H1 (cell line): ENCODE measurements at regions not wholly inside any gene's neighbourhood (a gene's known extent, or its start where the extent isn't known, plus 50 kb on each side); places are given as distances from the start of the nearest gene placed in this dataset.

Source experiments
- CTCF ChIA-PET: fragments of 300-600 bp; sonication (Branson Sonifier 250); formaldehyde crosslinking; loops from one replicate; lab custom pipeline; 2021; ENCODE audit not compliant: partially characterized antibody; lab: Charles Lee
- POLR2A ChIA-PET: fragments of 300-600 bp; sonication (Branson Sonifier 250); formaldehyde crosslinking; loops from one replicate; lab custom pipeline; 2021; ENCODE audit warnings: inconsistent platforms; ENCODE audit not compliant: partially characterized antibody; lab: Charles Lee
- DNase-seq, 2 experiments: peaks; one replicate each; pipeline versions ENCODE4 v3.0.0 to v3.0.0-alpha.2; 2010 to 2022; ENCODE audit warnings: low spot score in 2 of 2, low read depth in 1 of 2, mixed read lengths in 1 of 2
- FAIRE-seq: peaks from 2 replicates; lab custom pipeline; 2011; peaks lifted over from hg19 to GRCh38; lab: Jason Lieb, UNC
- H2AFZ ChIP-seq: 2 replicates; pipeline ENCODE4 v1.8.1; 2012; ENCODE audit warnings: low read length, inconsistent platforms
- H2AK5ac ChIP-seq: 2 replicates; pipeline ENCODE4 v1.6.1; 2013; ENCODE audit warnings: low read depth, low read length
- H2BK120ac ChIP-seq: replicated peaks from 2 replicates; pipeline ENCODE3; 2013; ENCODE audit warnings: low read depth, low read length, inconsistent platforms
- H2BK12ac ChIP-seq: 2 replicates; pipeline ENCODE4 v1.6.1; 2013; ENCODE audit warnings: low read depth, low read length
- H2BK15ac ChIP-seq: 2 replicates; pipeline ENCODE4 v1.6.1; 2013; ENCODE audit warnings: low read length
- H2BK20ac ChIP-seq: 2 replicates; pipeline ENCODE4 v1.6.1; 2013; ENCODE audit warnings: low read length
- H2BK5ac ChIP-seq: 2 replicates; pipeline ENCODE4 v1.6.1; 2013; ENCODE audit warnings: low read depth, low read length
- H3K14ac ChIP-seq: 2 replicates; pipeline ENCODE4 v1.6.1; 2013; ENCODE audit warnings: inconsistent platforms; ENCODE audit not compliant: insufficient read length
- H3K18ac ChIP-seq: 2 replicates; pipeline ENCODE4 v1.6.1; 2013; ENCODE audit warnings: low read length; ENCODE audit errors: extremely low read depth
- H3K23ac ChIP-seq: 2 replicates; pipeline ENCODE4 v1.6.1; 2013; ENCODE audit warnings: inconsistent platforms; ENCODE audit not compliant: insufficient read length
- H3K23me2 ChIP-seq: 2 replicates; pipeline ENCODE4 v1.6.1; 2013; ENCODE audit warnings: low read depth, low read length
- H3K27ac ChIP-seq: 2 replicates; pipeline ENCODE4 v1.6.1; 2011; ENCODE audit warnings: low read depth, low read length, inconsistent platforms
- H3K27me3 ChIP-seq, 4 experiments: replicated peaks in 1 of 4; 1 replicate in 1 of 4; 2 replicates in 3 of 4; pipeline versions ENCODE4 v1.6.1 to v1.8.1; 2011 to 2013; ENCODE audit warnings: low read length in 3 of 4, mild to moderate bottlenecking in 3 of 4, inconsistent platforms in 2 of 4, mixed read lengths in 2 of 4, moderate library complexity in 1 of 4; ENCODE audit not compliant: control insufficient read depth in 3 of 4, insufficient read depth in 3 of 4; ENCODE audit errors: extremely low read depth in 1 of 4
- H3K36me3 ChIP-seq, 4 experiments: 2 replicates each; pipeline versions ENCODE4 v1.6.1 to v1.8.1; 2011 to 2013; ENCODE audit warnings: mild to moderate bottlenecking in 4 of 4, low read length in 3 of 4, moderate library complexity in 2 of 4, control low read depth in 1 of 4, inconsistent platforms in 1 of 4; ENCODE audit not compliant: insufficient read depth in 4 of 4, control insufficient read depth in 2 of 4
- H3K4ac ChIP-seq: replicated peaks from 2 replicates; pipeline ENCODE3; 2013; ENCODE audit warnings: low read length, low read depth, mixed read lengths, inconsistent platforms; ENCODE audit not compliant: insufficient read length
- H3K4me1 ChIP-seq, 4 experiments: replicated peaks in 1 of 4; 1 replicate in 1 of 4; 2 replicates in 3 of 4; pipeline versions ENCODE4 v1.6.1 to v1.8.1; 2011 to 2013; ENCODE audit warnings: low read length in 3 of 4, inconsistent platforms in 2 of 4, mixed read lengths in 1 of 4; ENCODE audit not compliant: insufficient read depth in 4 of 4, control insufficient read depth in 3 of 4
- H3K4me2 ChIP-seq, 2 experiments: 2 replicates each; pipeline versions ENCODE4 v1.6.1 to v1.8.1; 2011 to 2013; ENCODE audit warnings: low read depth in 2 of 2, low read length in 2 of 2, control low read depth in 1 of 2, inconsistent platforms in 1 of 2, mild to moderate bottlenecking in 1 of 2; ENCODE audit not compliant: insufficient read depth in 1 of 2
- H3K4me3 ChIP-seq, 4 experiments: fragments of 200-600, 300-600 bp in 1 of 4; sonication (generic), shearing (Covaris generic), sonication (Bioruptor Twin) in 1 of 4; 2 replicates each; pipeline versions ENCODE4 v1.5.1 to v1.8.1; 2011 to 2016; ENCODE audit warnings: low read length in 4 of 4, low read depth in 3 of 4, control low read depth in 2 of 4, inconsistent platforms in 2 of 4, mild to moderate bottlenecking in 2 of 4, mixed read lengths in 1 of 4, moderate library complexity in 1 of 4; ENCODE audit not compliant: insufficient read depth in 2 of 4; ENCODE audit errors: extremely low read depth in 1 of 4
- H3K56ac ChIP-seq: replicated peaks from 2 replicates; pipeline ENCODE3; 2013; ENCODE audit warnings: low read depth, mild to moderate bottlenecking, mixed read lengths, low read length, inconsistent platforms; ENCODE audit not compliant: insufficient read length
- H3K79me1 ChIP-seq: 2 replicates; pipeline ENCODE4 v1.6.1; 2013; ENCODE audit warnings: low read depth, low read length, control low read depth
- H3K79me2 ChIP-seq, 2 experiments: 2 replicates each; pipeline versions ENCODE4 v1.6.1 to v1.8.1; 2012 to 2013; ENCODE audit warnings: low read length in 2 of 2, mild to moderate bottlenecking in 2 of 2, inconsistent platforms in 1 of 2; ENCODE audit not compliant: insufficient read depth in 2 of 2, control insufficient read depth in 1 of 2
- H3K9ac ChIP-seq, 4 experiments: replicated peaks in 1 of 4; 1 replicate in 1 of 4; 2 replicates in 3 of 4; pipeline versions ENCODE4 v1.6.1 to v1.8.1; 2011 to 2013; ENCODE audit warnings: low read depth in 3 of 4, low read length in 3 of 4, control low read depth in 2 of 4, mild to moderate bottlenecking in 2 of 4, moderate library complexity in 2 of 4, inconsistent platforms in 1 of 4; ENCODE audit errors: extremely low read depth in 1 of 4
- H3K9me3 ChIP-seq, 2 experiments: 2 replicates each; pipeline versions ENCODE4 v1.6.1 to v1.8.1; 2012 to 2013; ENCODE audit warnings: mild to moderate bottlenecking in 2 of 2, moderate library complexity in 2 of 2, control low read depth in 1 of 2, inconsistent platforms in 1 of 2, low read depth in 1 of 2, low read length in 1 of 2, mixed read lengths in 1 of 2; ENCODE audit not compliant: insufficient read depth in 2 of 2
- H4K20me1 ChIP-seq, 2 experiments: replicated peaks in 1 of 2; 2 replicates each; pipeline versions ENCODE3 to v1.8.1; 2011 to 2013; ENCODE audit warnings: inconsistent platforms in 2 of 2, low read length in 2 of 2, mild to moderate bottlenecking in 1 of 2; ENCODE audit not compliant: insufficient read depth in 2 of 2, control insufficient read depth in 1 of 2
- H4K5ac ChIP-seq: 2 replicates; pipeline ENCODE4 v1.6.1; 2013; ENCODE audit warnings: low read length, low read depth, mixed read lengths, inconsistent platforms; ENCODE audit not compliant: insufficient read length
- H4K8ac ChIP-seq: 2 replicates; pipeline ENCODE4 v1.8.0; 2013; ENCODE audit warnings: mild to moderate bottlenecking, moderate library complexity, low read length, inconsistent platforms; ENCODE audit not compliant: insufficient read depth; ENCODE audit errors: extremely low read depth
- H4K91ac ChIP-seq: replicated peaks from 2 replicates; pipeline ENCODE3; 2013; ENCODE audit warnings: low read length, mixed read lengths, inconsistent platforms; ENCODE audit not compliant: insufficient read length
- ASH2L ChIP-seq: fragments of 200-600, 300-600 bp; sonication (generic); IDR thresholded peaks from one replicate; pipeline ENCODE4 v1.7.1; 2017; ENCODE audit warnings: low read length
- CTBP2 ChIP-seq: IDR thresholded peaks from 2 replicates; pipeline ENCODE4 v1.7.0; 2011; ENCODE audit warnings: borderline replicate concordance, mild to moderate bottlenecking, moderate library complexity, mixed read lengths, low read length; ENCODE audit not compliant: insufficient read depth, insufficient read length
- KDM5A ChIP-seq: fragments of 200-600 bp; IDR thresholded peaks from 2 replicates; pipeline ENCODE4 v1.7.1; 2012; ENCODE audit warnings: mild to moderate bottlenecking, low read length, inconsistent platforms, mixed read lengths
- SIRT6 ChIP-seq: IDR thresholded peaks from one replicate; pipeline ENCODE4 v1.7.1; 2012; ENCODE audit warnings: low read length, inconsistent platforms
- WGBS, 2 experiments: shearing (Covaris generic) in 1 of 2; methylation state at CpG; one replicate each; pipeline versions ENCODE4 v1.1.6 to v1.1.7; 2013 to 2015; ENCODE audit warnings: low lambda C conversion rate in 2 of 2, mixed read lengths in 2 of 2, inconsistent platforms in 1 of 2, low coverage in 1 of 2, missing lambda C conversion rate in 1 of 2; ENCODE audit not compliant: insufficient replicate concordance in 2 of 2, insufficient coverage in 1 of 2, insufficient read length in 1 of 2; ENCODE audit errors: extremely low coverage in 1 of 2, missing lambda C conversion rate in 1 of 2; 5-methylcytosine and 5-hydroxymethylcytosine counted together

- Histone ChIP-seq H2AK5ac (no peak overlapping the region), H4K5ac (no peak overlapping the region), H3K9ac (no peak overlapping the region), H3K14ac (no peak overlapping the region), H4K8ac (no peak overlapping the region), H3K27me3 (peaks cover 0 to 17% (median 3%) of the 10 kb centered on the region in 4 experiments; a peak in 4 of 7 replicates), H4K20me1 (no peaks in the 10 kb centered on the region), H2AFZ (no peak overlapping the region), H3K23ac (no peak overlapping the region), H3K36me3 (no peaks in the 10 kb centered on the region), H3K79me1 (no peaks in the 10 kb centered on the region), H3K4ac (no peak overlapping the region), H3K79me2 (no peaks in the 10 kb centered on the region)
- FAIRE-seq = no peak
- POLR2A ChIA-PET = no interaction called here
- TF ChIP-seq CTBP2 = no peak
- no peak for TF ChIP-seq SIRT6
- TF ChIP-seq ASH2L = no peak
- no peak for TF ChIP-seq KDM5A
- TF ChIP-seq, all 59 proteins: peak for 0
- no peak for DNase-seq
- no peak overlapping the region for H3K18ac ChIP-seq
- no peak overlapping the region for H2BK15ac ChIP-seq
- H2BK12ac ChIP-seq = no peak overlapping the region
- H3K27ac ChIP-seq = no peak overlapping the region
- no peak overlapping the region for H3K56ac ChIP-seq
- H3K9me3 ChIP-seq = no peaks in the 10 kb centered on the region
- H2BK5ac ChIP-seq = no peak overlapping the region
- no peak overlapping the region for H2BK120ac ChIP-seq
- H2BK20ac ChIP-seq = no peak overlapping the region
- H3K4me2 ChIP-seq = no peak overlapping the region
- peaks cover 5% of the 10 kb centered on the region; the same call in 1 of the 2 replicates for H3K23me2 ChIP-seq
- CTCF ChIA-PET = interaction anchor here (0.6 to 1.4 kb wide), 4 partner anchors 11 to 408 kb away, joined by 3 to 4 read pairs (median 4); no protein-coding TSS in a partner anchor
- H4K91ac ChIP-seq = no peak overlapping the region
- H3K4me3 ChIP-seq = no peak overlapping the region
- 88% methylated on average over 4 of the region's 4 CpGs; no CpG with 5 or more reads in 1 of the 2 experiments for WGBS, 2 experiments
- no peaks in the 10 kb centered on the region for H3K4me1 ChIP-seq
Observed at GRCh38 chrX:39159921-39160507, 358.8 kb downstream of the MID1IP1 start.
